Suprapubic skin (tissue), 4 donors: ENCODE measurements at regions not wholly inside any gene's neighbourhood (a gene's known extent, or its start where the extent isn't known, plus 50 kb on each side); places are given as distances from the start of the nearest gene placed in this dataset.

Source experiments
- DNase-seq, 2 donors: peaks; one replicate each; pipeline ENCODE4 v3.0.0-alpha.2; 2019; ENCODE audit warnings: low spot score in 2 of 2
- H3K27ac ChIP-seq: fragments of 200-600 bp; sonication (generic); one replicate; pipeline ENCODE4 v1.5.1; 2019
- H3K27me3 ChIP-seq: fragments of 200-600 bp; sonication (generic); one replicate; pipeline ENCODE4 v1.5.1; 2019
- H3K36me3 ChIP-seq: fragments of 200-600 bp; sonication (generic); one replicate; pipeline ENCODE4 v1.5.1; 2019
- H3K4me1 ChIP-seq: fragments of 200-600 bp; sonication (generic); one replicate; pipeline ENCODE4 v1.5.1; 2019
- H3K4me3 ChIP-seq: fragments of 200-600 bp; sonication (generic); one replicate; pipeline ENCODE4 v1.5.1; 2019; ENCODE audit warnings: mild to moderate bottlenecking
- H3K9me3 ChIP-seq: fragments of 200-600 bp; sonication (generic); one replicate; pipeline ENCODE4 v1.5.1; 2019
- EP300 ChIP-seq: sonication (generic); formaldehyde crosslinking; IDR thresholded peaks from one replicate; pipeline ENCODE4 v1.6.1; 2017; ENCODE audit warnings: antibody characterized with exemption
- POLR2A ChIP-seq, 2 donors: fragments of 450-650 bp; IDR thresholded peaks; one replicate each; pipeline ENCODE4 v1.6.1; 2017; ENCODE audit warnings: antibody characterized with exemption in 2 of 2, mild to moderate bottlenecking in 2 of 2, moderate library complexity in 2 of 2
- POLR2AphosphoS5 ChIP-seq, 3 donors: sonication (generic); formaldehyde crosslinking; IDR thresholded peaks; one replicate each; pipeline ENCODE4 v1.6.1; 2017; ENCODE audit warnings: antibody characterized with exemption in 3 of 3
- WGBS: methylation state at CpG from one replicate; pipeline ENCODE4 v1.1.5; 2018; 5-methylcytosine and 5-hydroxymethylcytosine counted together
- TF ChIP-seq, protein P1 (sequence below), 2 donors: fragments of 200-600 bp in 1 of 2; fragments of 450-650 bp in 1 of 2; sonication (generic) in 1 of 2; IDR thresholded peaks; one replicate each; pipeline ENCODE4 v1.5.1; 2016 to 2019; ENCODE audit warnings: antibody characterized with exemption in 2 of 2, mild to moderate bottlenecking in 1 of 2, moderate library complexity in 1 of 2

DNA sequence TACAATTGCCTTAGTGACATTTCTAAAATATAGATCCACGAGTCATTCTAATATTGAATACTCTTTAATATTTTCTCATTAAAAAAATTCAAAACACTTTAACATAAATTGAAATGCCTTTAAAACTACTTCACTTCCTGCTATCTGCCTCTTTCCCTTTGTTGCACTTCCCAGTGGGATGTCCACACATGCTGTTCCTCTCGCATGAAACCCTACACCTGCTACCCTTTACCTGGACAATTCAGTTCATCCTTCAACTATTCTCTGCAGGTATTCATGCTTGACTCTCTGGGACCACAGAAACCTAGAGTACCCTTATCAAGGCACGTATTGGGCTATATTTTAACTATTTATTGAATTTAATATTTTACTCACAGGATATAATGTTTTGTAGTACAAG, 373.3 kb upstream of the GALNT5 start:
- H3K27me3 ChIP-seq: no peaks in the 10 kb centered on the region
- 79% methylated on average over 3 of the region's 3 CpGs for WGBS
- TF ChIP-seq EP300 (no peak), POLR2A (IDR thresholded peaks at IDR 0.05) (no peak), POLR2AphosphoS5 (IDR thresholded peaks at IDR 0.05) (no peak)
- TF ChIP-seq, protein P1, sequence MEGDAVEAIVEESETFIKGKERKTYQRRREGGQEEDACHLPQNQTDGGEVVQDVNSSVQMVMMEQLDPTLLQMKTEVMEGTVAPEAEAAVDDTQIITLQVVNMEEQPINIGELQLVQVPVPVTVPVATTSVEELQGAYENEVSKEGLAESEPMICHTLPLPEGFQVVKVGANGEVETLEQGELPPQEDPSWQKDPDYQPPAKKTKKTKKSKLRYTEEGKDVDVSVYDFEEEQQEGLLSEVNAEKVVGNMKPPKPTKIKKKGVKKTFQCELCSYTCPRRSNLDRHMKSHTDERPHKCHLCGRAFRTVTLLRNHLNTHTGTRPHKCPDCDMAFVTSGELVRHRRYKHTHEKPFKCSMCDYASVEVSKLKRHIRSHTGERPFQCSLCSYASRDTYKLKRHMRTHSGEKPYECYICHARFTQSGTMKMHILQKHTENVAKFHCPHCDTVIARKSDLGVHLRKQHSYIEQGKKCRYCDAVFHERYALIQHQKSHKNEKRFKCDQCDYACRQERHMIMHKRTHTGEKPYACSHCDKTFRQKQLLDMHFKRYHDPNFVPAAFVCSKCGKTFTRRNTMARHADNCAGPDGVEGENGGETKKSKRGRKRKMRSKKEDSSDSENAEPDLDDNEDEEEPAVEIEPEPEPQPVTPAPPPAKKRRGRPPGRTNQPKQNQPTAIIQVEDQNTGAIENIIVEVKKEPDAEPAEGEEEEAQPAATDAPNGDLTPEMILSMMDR (IDR thresholded peaks at IDR 0.05): no peak
- H3K9me3 ChIP-seq: no peaks in the 10 kb centered on the region
- H3K36me3 ChIP-seq: no peaks in the 10 kb centered on the region
- no peak for DNase-seq
- H3K4me1 ChIP-seq: no peaks in the 10 kb centered on the region
- H3K27ac ChIP-seq: no peak overlapping the region
- H3K4me3 ChIP-seq: no peak overlapping the region

DNA sequence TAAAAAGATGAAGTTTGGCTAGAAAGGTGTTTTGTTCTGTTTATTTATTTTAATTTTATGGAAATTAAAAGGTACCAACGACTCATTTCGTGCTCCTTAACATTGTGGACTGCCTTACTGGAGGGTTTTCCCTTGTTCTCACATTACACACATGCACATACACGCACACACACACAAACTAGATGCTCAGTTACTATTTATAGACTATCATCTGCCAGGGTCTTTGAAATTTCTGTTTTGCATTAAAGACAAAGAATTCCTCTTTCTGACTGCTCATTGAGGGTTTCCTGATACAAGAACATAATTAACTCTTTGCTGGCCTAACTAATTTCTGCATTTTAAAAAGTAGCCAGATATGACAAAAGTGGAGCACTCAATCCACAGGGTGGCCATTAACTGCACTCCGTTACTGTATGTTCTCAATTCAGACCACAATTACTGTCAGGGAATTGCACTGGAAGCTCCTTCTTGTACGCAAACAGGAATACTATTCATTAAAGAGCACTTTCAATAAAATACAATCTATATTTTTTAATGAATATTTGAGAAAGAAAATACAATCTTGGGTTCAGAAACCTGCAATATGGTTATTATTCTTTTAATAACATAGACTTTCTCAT, 366.9 kb upstream of the GALNT5 start:
- Histone ChIP-seq H3K9me3 (no peaks in the 10 kb centered on the region), H3K4me1 (peaks cover 8% of the 10 kb centered on the region), H3K27me3 (no peaks in the 10 kb centered on the region), H3K27ac (no peak overlapping the region), H3K4me3 (no peak overlapping the region), H3K36me3 (no peaks in the 10 kb centered on the region)
- no peak for DNase-seq
- 62% methylated on average over 5 of the region's 5 CpGs for WGBS
- TF ChIP-seq POLR2A (IDR thresholded peaks at IDR 0.05) (no peak), POLR2AphosphoS5 (IDR thresholded peaks at IDR 0.05) (no peak), EP300 (no peak)
- TF ChIP-seq, protein P1 (IDR thresholded peaks at IDR 0.05): no peak

DNA sequence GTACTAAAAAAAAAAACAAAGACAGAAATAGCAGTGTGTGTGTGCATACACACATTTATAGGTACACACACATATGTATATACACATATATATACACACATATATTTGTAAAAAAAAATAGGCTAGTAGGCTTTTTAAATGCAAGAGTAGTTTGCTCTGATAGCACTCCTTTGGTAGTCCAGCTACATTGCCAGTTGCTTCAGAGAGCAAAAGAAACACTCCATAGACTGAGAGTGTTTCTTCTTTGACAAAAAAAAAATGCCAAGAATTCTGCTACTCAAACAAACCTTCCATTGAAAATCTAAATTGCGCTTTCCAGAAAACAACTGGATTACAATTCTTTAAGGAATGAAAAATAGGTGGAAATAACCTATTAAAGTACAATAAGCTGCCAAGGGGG, 365.9 kb upstream of the GALNT5 start:
- WGBS: 79% methylated on average over 1 of the region's 1 CpG
- no peak for DNase-seq
- Histone ChIP-seq H3K4me1 (peaks cover 8% of the 10 kb centered on the region), H3K4me3 (no peak overlapping the region), H3K9me3 (no peaks in the 10 kb centered on the region), H3K27me3 (no peaks in the 10 kb centered on the region), H3K27ac (no peak overlapping the region), H3K36me3 (no peaks in the 10 kb centered on the region)
- TF ChIP-seq EP300 (no peak), POLR2AphosphoS5 (IDR thresholded peaks at IDR 0.05) (no peak), POLR2A (IDR thresholded peaks at IDR 0.05) (no peak)
- TF ChIP-seq, protein P1 (IDR thresholded peaks at IDR 0.05): no peak

DNA sequence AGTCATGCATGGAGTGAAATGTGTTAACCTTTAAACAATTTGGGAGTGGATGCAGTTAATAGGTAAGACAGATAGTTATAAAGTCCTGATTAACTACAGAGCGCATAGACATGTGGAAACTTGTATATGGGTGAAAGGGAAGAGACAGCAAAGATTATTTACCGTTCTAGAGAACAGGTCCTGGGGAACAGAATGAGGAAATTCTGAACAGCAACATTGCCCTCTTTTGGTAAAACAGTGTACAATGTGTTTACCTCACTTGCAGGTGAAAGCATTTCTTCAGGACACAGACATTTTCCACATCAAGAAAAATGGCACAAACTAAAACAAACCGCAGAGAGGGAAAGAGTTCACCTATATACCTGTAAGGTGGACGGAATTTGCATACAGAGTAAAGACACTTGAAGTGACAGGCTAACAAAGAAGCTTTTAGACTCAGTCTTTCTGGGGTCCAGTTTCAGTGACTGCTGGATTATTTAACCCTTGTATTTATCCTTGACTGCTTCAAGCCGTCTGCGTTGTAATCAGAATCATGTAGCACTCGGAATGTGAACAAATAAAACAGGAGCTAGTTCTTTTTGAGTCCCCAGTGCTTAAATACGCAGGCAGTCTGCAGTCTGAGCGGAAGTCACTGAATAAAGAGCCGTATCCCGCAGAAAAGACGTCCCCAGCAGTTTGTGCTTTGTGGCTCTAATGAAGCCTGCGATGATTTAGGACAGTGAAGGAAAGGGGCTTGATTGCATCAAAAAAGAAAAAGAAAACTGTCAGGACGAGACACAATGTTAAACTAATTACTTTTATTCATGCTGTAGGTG, 364.8 kb upstream of the GALNT5 start:
- Histone ChIP-seq H3K36me3 (no peaks in the 10 kb centered on the region), H3K4me3 (peak overlapping the region; percentile 39), H3K4me1 (peaks cover 8% of the 10 kb centered on the region), H3K9me3 (no peaks in the 10 kb centered on the region), H3K27ac (no peak overlapping the region), H3K27me3 (no peaks in the 10 kb centered on the region)
- DNase-seq: no peak
- TF ChIP-seq POLR2A (IDR thresholded peaks at IDR 0.05) (no peak), EP300 (no peak), POLR2AphosphoS5 (IDR thresholded peaks at IDR 0.05) (no peak)
- TF ChIP-seq, protein P1 (IDR thresholded peaks at IDR 0.05): peak in 1 of 2 donors; percentile 20
- 3% methylated on average over 14 of the region's 14 CpGs for WGBS

DNA sequence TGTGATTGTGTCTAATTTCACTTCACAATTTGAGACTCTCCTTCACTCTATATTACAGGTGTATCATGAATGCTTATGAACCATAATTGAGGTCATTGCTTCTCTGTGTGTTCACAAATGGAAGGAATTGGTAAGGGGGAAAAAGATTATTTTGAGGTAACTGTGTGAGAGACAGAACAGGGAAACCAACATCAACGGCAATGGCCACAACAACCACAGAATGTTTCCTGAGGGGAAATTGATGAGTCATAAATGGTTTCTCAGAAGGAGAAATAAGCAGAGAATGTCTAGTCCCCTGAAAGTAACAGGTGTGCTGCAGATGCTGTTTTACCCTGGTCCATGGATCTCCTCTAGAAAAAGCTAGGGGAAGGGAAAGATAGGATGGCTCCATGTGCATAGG, 361.2 kb upstream of the GALNT5 start:
- no peaks in the 10 kb centered on the region for H3K9me3 ChIP-seq
- no peak overlapping the region for H3K4me3 ChIP-seq
- H3K36me3 ChIP-seq: no peaks in the 10 kb centered on the region
- peaks cover 8% of the 10 kb centered on the region for H3K4me1 ChIP-seq
- TF ChIP-seq, protein P1 (IDR thresholded peaks at IDR 0.05): no peak
- TF ChIP-seq EP300 (no peak), POLR2AphosphoS5 (IDR thresholded peaks at IDR 0.05) (no peak), POLR2A (IDR thresholded peaks at IDR 0.05) (no peak)
- WGBS: 26% methylated on average over 1 of the region's 1 CpG
- no peak for DNase-seq
- no peaks in the 10 kb centered on the region for H3K27me3 ChIP-seq
- no peak overlapping the region for H3K27ac ChIP-seq
